ENCODE measurements at regions not wholly inside any gene's neighbourhood (a gene's known extent, or its start where the extent isn't known, plus 50 kb on each side); places are given as distances from the start of the nearest gene placed in this dataset.
A peak's percentile ranks its signal among the peaks of the same experiment; 100 is the strongest.

DNA sequence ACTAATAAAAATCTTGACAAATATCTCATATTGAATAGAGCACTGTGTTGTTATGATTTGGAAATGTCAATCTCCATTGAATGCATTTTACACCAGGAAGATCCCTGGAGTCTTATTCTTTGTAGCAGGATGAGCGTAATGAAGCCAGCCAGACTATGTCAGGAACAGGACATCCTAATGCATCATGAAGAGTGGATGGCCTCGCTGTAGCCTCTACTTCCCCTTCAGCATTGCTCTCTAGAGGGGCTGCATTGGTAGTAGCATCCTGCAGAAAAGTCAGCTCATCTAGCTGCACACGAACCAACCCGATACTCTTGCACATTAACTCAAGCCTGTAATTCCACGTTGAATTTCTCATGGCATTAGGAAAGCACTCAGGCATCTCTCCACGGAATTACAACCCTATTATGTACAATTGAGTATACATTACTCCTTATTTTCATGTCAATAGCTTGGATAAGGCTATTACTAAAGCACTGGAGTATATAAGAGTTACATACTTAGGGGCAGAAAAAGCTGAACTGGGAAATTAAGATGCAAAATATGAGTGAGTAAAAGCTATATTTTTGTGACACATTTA is 76.1 kb downstream of the CMPK2 start:
- H3K4me1 Mint-ChIP-seq (ENCODE audit: low read depth, unreplicated experiment) = peaks cover 5% of the 10 kb centered on the region
- no peak for TF ChIP-seq CTCF (IDR thresholded peaks at IDR 0.05; ENCODE audit: partially characterized antibody, unreplicated experiment)
- no peak overlapping the region for H3K27ac Mint-ChIP-seq (ENCODE audit: unreplicated experiment)
- no peak overlapping the region for H3K4me3 Mint-ChIP-seq (ENCODE audit: unreplicated experiment)
- no peaks in the 10 kb centered on the region for H3K27me3 Mint-ChIP-seq (ENCODE audit: unreplicated experiment)
- no peaks in the 10 kb centered on the region for H3K36me3 Mint-ChIP-seq (ENCODE audit: unreplicated experiment)
- H3K9me3 Mint-ChIP-seq (ENCODE audit: unreplicated experiment) = peaks cover 1% of the 10 kb centered on the region
- no peak for DNase-seq

DNA sequence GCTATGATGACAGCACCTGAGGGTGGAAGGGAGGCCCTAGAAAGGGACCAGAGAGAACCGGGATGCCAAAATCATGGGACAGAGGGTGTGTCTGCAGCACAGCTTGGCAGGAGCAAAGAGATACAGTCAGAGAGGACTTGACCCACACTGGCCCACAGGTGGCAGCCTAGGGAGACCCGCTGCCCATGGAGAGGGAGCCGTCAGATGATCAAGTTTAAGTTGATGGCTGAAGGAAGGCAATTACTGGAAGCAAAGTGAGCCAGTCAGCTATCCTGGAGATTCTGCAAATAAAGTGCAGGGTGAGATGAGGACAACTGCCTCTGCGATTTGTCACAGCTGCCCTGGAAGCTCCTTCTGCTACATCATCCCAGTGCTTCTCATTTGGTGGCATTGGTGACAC is 74.0 kb downstream of the CMPK2 start:
- TF ChIP-seq CTCF (IDR thresholded peaks at IDR 0.05; ENCODE audit: partially characterized antibody, unreplicated experiment) = no peak
- H3K4me1 Mint-ChIP-seq (ENCODE audit: low read depth, unreplicated experiment) = peaks cover 5% of the 10 kb centered on the region
- DNase-seq = no peak
- peaks cover 2% of the 10 kb centered on the region for H3K27me3 Mint-ChIP-seq (ENCODE audit: unreplicated experiment)
- peaks cover 1% of the 10 kb centered on the region for H3K9me3 Mint-ChIP-seq (ENCODE audit: unreplicated experiment)
- no peak overlapping the region for H3K27ac Mint-ChIP-seq (ENCODE audit: unreplicated experiment)
- no peak overlapping the region for H3K4me3 Mint-ChIP-seq (ENCODE audit: unreplicated experiment)
- no peaks in the 10 kb centered on the region for H3K36me3 Mint-ChIP-seq (ENCODE audit: unreplicated experiment)

DNA sequence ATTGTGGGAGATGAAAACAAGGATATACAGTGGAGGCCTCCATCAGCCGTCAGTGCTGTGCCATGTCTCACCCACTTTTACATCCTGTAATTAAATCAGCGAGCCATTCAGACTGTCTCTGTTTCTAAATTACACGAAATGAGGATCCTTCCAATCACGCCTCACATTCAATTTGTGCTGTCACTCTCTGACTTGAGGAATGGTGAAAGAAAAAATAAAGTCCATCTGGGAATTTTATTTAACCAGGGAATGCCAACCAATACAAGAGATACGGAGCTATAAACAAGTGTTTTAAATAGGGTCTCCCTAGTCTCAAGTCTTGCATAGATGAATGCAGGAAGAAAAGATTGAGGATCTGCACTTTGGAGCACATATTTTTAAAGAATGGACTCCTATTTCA is 72.8 kb downstream of the CMPK2 start:
- Mint-ChIP-seq H3K36me3 (ENCODE audit: unreplicated experiment) (no peaks in the 10 kb centered on the region), H3K27me3 (ENCODE audit: unreplicated experiment) (peaks cover 2% of the 10 kb centered on the region), H3K4me3 (ENCODE audit: unreplicated experiment) (no peak overlapping the region), H3K27ac (ENCODE audit: unreplicated experiment) (no peak overlapping the region), H3K4me1 (ENCODE audit: low read depth, unreplicated experiment) (peaks cover 5% of the 10 kb centered on the region), H3K9me3 (ENCODE audit: unreplicated experiment) (peaks cover 1% of the 10 kb centered on the region)
- no peak for TF ChIP-seq CTCF (IDR thresholded peaks at IDR 0.05; ENCODE audit: partially characterized antibody, unreplicated experiment)
- DNase-seq = no peak

DNA sequence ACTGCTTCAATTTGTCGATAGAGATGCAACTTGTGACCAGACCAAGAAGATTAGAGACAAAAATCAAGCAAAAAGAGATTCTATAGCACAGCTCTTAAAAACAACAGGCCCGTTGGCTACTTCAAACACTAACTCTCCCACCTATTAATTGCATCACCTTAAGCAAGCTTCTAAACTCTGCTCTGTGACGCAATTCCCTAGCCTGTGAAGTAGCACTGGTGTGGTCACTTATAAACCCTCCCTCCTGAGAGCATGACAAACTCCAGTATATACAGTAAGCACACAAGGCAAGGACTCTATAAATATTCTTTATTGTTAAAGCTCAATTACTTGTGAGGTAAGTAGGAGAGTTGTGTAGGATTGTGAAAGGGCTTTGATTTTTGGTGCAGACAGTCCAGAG is 72.3 kb downstream of the CMPK2 start:
- Mint-ChIP-seq H3K27ac (ENCODE audit: unreplicated experiment) (peak overlapping the region; percentile 17), H3K9me3 (ENCODE audit: unreplicated experiment) (peaks cover 1% of the 10 kb centered on the region), H3K27me3 (ENCODE audit: unreplicated experiment) (peaks cover 2% of the 10 kb centered on the region), H3K4me3 (ENCODE audit: unreplicated experiment) (no peak overlapping the region), H3K36me3 (ENCODE audit: unreplicated experiment) (no peaks in the 10 kb centered on the region), H3K4me1 (ENCODE audit: low read depth, unreplicated experiment) (peaks cover 5% of the 10 kb centered on the region)
- TF ChIP-seq CTCF (IDR thresholded peaks at IDR 0.05; ENCODE audit: partially characterized antibody, unreplicated experiment) = no peak
- DNase-seq = no peak

- DNase-seq = no peak
Measured at GRCh38 chr2:6793913-6794312, 71.8 kb downstream of the CMPK2 start.

More at GRCh38 chr2:6793913-6794312, 71.8 kb downstream of the CMPK2 start:
- Mint-ChIP-seq H3K36me3 (ENCODE audit: unreplicated experiment) (no peaks in the 10 kb centered on the region), H3K4me3 (ENCODE audit: unreplicated experiment) (no peak overlapping the region), H3K4me1 (ENCODE audit: low read depth, unreplicated experiment) (peaks cover 5% of the 10 kb centered on the region), H3K27ac (ENCODE audit: unreplicated experiment) (no peak overlapping the region), H3K9me3 (ENCODE audit: unreplicated experiment) (peaks cover 1% of the 10 kb centered on the region), H3K27me3 (ENCODE audit: unreplicated experiment) (peaks cover 2% of the 10 kb centered on the region)
- no peak for TF ChIP-seq CTCF (IDR thresholded peaks at IDR 0.05; ENCODE audit: partially characterized antibody, unreplicated experiment)

Data from glutamatergic neuron (in vitro differentiated cells).